DOHH2 (cell line): ENCODE measurements at regions not wholly inside any gene's neighbourhood (a gene's known extent, or its start where the extent isn't known, plus 50 kb on each side); places are given as distances from the start of the nearest gene placed in this dataset.

Experiments used
- H3F3A ChIP-seq: fragments of 200-600 bp; sonication (generic), shearing (Covaris generic); 2 replicates; pipeline ENCODE4 v1.6.0; 2016; ENCODE audit warnings: antibody characterized with exemption, mild to moderate bottlenecking; ENCODE audit not compliant: control insufficient read depth, insufficient read depth
- H3K27ac ChIP-seq: fragments of 200-600 bp; sonication (generic); 2 replicates; pipeline ENCODE4 v1.5.1; 2014; ENCODE audit warnings: low read depth, mild to moderate bottlenecking, low read length, moderate library complexity
- H3K27me3 ChIP-seq: fragments of 200-600 bp; sonication (generic); 2 replicates; pipeline ENCODE4 v1.6.1; 2014; ENCODE audit warnings: mild to moderate bottlenecking, low read length, mixed read lengths; ENCODE audit not compliant: control insufficient read depth
- H3K36me3 ChIP-seq: fragments of 200-600 bp; sonication (generic); 2 replicates; pipeline ENCODE4 v1.6.1; 2014; ENCODE audit warnings: mild to moderate bottlenecking, low read length, moderate library complexity, mixed read lengths; ENCODE audit not compliant: control insufficient read depth
- H3K4me1 ChIP-seq: fragments of 200-600 bp; sonication (generic); 2 replicates; pipeline ENCODE4 v1.6.1; 2014; ENCODE audit warnings: mild to moderate bottlenecking, low read length, mixed read lengths; ENCODE audit not compliant: control insufficient read depth
- H3K4me2 ChIP-seq: fragments of 200-600 bp; sonication (generic); 2 replicates; pipeline ENCODE4 v1.6.0; 2014; ENCODE audit warnings: mild to moderate bottlenecking, low read length, moderate library complexity
- H3K4me3 ChIP-seq: fragments of 200-600 bp; sonication (generic); 2 replicates; pipeline ENCODE4 v1.5.1; 2014; ENCODE audit warnings: mild to moderate bottlenecking, low read length, mixed read lengths
- H3K79me2 ChIP-seq: fragments of 200-600 bp; sonication (generic); 2 replicates; pipeline ENCODE4 v1.6.1; 2014; ENCODE audit warnings: mild to moderate bottlenecking, low read length, mixed read lengths; ENCODE audit not compliant: control insufficient read depth
- H3K9me2 ChIP-seq: fragments of 200-600 bp; sonication (generic); replicated peaks from 2 replicates; pipeline ENCODE4 v1.6.1; 2014; ENCODE audit warnings: mild to moderate bottlenecking, low read length, mixed read lengths; ENCODE audit not compliant: control insufficient read depth
- H3K9me3 ChIP-seq: fragments of 200-600 bp; sonication (generic); 2 replicates; pipeline ENCODE4 v1.6.1; 2014; ENCODE audit warnings: antibody characterized with exemption, low read length, mixed read lengths; ENCODE audit not compliant: control insufficient read depth, insufficient read depth
- H4K20me1 ChIP-seq: fragments of 200-600 bp; sonication (generic); 2 replicates; pipeline ENCODE4 v1.6.0; 2014; ENCODE audit warnings: low read depth, mild to moderate bottlenecking, antibody characterized with exemption, low read length, moderate library complexity; ENCODE audit not compliant: control insufficient read depth, insufficient read depth
- EZH2phosphoT487 ChIP-seq: fragments of 200-600 bp; sonication (generic); IDR thresholded peaks from 2 replicates; pipeline ENCODE4 v1.6.1; 2017; ENCODE audit warnings: borderline replicate concordance, mild to moderate bottlenecking, antibody characterized with exemption, low read length, moderate library complexity, mixed read lengths
- TF ChIP-seq, protein P1 (sequence below): fragments of 200-600 bp; sonication (generic); IDR thresholded peaks from one replicate; pipeline ENCODE4 v1.5.1; 2014; ENCODE audit warnings: antibody characterized with exemption, mild to moderate bottlenecking, low read depth, low read length; ENCODE audit not compliant: poor library complexity, severe bottlenecking

DNA sequence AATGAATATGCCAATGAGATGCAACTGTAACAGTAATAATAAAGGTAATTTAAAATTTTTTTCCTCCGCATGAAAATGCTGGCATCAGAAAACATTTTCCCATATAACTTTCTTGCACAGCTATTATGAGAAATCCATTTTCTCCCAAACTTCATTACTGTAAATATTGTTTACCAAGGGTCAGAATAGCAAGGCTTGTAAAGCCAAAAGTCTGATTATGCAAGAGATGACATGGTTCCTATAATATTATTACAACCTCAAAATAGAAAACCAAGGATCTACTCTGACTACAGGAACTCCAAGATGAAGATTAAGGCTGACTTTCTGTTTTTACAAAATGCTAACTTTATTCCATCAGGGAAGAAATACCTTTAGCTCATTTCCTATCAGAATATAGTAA is 162.7 kb upstream of the CDK1 start:
- Histone ChIP-seq H3K9me3 (no peaks in the 10 kb centered on the region), H3K27me3 (peaks cover 12% of the 10 kb centered on the region), H3K9me2 (no peaks in the 10 kb centered on the region), H3K4me2 (no peak overlapping the region), H3F3A (no peaks in the 10 kb centered on the region), H4K20me1 (no peaks in the 10 kb centered on the region), H3K36me3 (no peaks in the 10 kb centered on the region), H3K4me1 (no peaks in the 10 kb centered on the region), H3K27ac (no peak overlapping the region), H3K4me3 (no peak overlapping the region), H3K79me2 (no peaks in the 10 kb centered on the region)
- TF ChIP-seq, protein P1, sequence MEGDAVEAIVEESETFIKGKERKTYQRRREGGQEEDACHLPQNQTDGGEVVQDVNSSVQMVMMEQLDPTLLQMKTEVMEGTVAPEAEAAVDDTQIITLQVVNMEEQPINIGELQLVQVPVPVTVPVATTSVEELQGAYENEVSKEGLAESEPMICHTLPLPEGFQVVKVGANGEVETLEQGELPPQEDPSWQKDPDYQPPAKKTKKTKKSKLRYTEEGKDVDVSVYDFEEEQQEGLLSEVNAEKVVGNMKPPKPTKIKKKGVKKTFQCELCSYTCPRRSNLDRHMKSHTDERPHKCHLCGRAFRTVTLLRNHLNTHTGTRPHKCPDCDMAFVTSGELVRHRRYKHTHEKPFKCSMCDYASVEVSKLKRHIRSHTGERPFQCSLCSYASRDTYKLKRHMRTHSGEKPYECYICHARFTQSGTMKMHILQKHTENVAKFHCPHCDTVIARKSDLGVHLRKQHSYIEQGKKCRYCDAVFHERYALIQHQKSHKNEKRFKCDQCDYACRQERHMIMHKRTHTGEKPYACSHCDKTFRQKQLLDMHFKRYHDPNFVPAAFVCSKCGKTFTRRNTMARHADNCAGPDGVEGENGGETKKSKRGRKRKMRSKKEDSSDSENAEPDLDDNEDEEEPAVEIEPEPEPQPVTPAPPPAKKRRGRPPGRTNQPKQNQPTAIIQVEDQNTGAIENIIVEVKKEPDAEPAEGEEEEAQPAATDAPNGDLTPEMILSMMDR, result no peak
- TF ChIP-seq EZH2phosphoT487, result no peak

- Histone ChIP-seq H3K9me3 (no peaks in the 10 kb centered on the region), H3K4me1 (no peaks in the 10 kb centered on the region), H3K4me2 (no peak overlapping the region), H3K27ac (no peak overlapping the region), H4K20me1 (no peaks in the 10 kb centered on the region), H3K79me2 (no peaks in the 10 kb centered on the region), H3K36me3 (no peaks in the 10 kb centered on the region), H3K27me3 (peaks cover 10% of the 10 kb centered on the region), H3F3A (no peaks in the 10 kb centered on the region), H3K9me2 (no peaks in the 10 kb centered on the region), H3K4me3 (no peak overlapping the region)
- no peak for TF ChIP-seq EZH2phosphoT487
- TF ChIP-seq, protein P1, result no peak
Observed at GRCh38 chr10:60614363-60614762, 163.9 kb upstream of the CDK1 start.

GRCh38 chr10:60613434-60613833 is 164.8 kb upstream of the CDK1 start:
- Histone ChIP-seq H3K79me2 (no peaks in the 10 kb centered on the region), H3K36me3 (no peaks in the 10 kb centered on the region), H3K4me2 (no peak overlapping the region), H3K27me3 (peaks cover 13% of the 10 kb centered on the region), H3K4me3 (no peak overlapping the region), H3K9me2 (no peaks in the 10 kb centered on the region), H3K9me3 (no peaks in the 10 kb centered on the region), H3K27ac (no peak overlapping the region), H4K20me1 (no peaks in the 10 kb centered on the region), H3F3A (no peaks in the 10 kb centered on the region), H3K4me1 (no peaks in the 10 kb centered on the region)
- TF ChIP-seq, protein P1, result no peak
- no peak for TF ChIP-seq EZH2phosphoT487

GRCh38 chr10:60611291-60611747 is 167.0 kb upstream of the CDK1 start:
- no peaks in the 10 kb centered on the region for H3K79me2 ChIP-seq
- no peak overlapping the region for H3K27ac ChIP-seq
- TF ChIP-seq EZH2phosphoT487, result no peak
- TF ChIP-seq, protein P1, result no peak
- no peaks in the 10 kb centered on the region for H3K9me2 ChIP-seq
- no peaks in the 10 kb centered on the region for H3K4me1 ChIP-seq
- no peak overlapping the region for H3K4me3 ChIP-seq
- H4K20me1 ChIP-seq, result no peaks in the 10 kb centered on the region
- no peaks in the 10 kb centered on the region for H3F3A ChIP-seq
- peaks cover 7% of the 10 kb centered on the region; the same call in 1 of the 2 replicates for H3K27me3 ChIP-seq
- H3K9me3 ChIP-seq, result no peaks in the 10 kb centered on the region
- H3K36me3 ChIP-seq, result no peaks in the 10 kb centered on the region
- H3K4me2 ChIP-seq, result no peak overlapping the region
